ENCODE measurements at regions not wholly inside any gene's neighbourhood (a gene's known extent, or its start where the extent isn't known, plus 50 kb on each side); places are given as distances from the start of the nearest gene placed in this dataset.

DNA sequence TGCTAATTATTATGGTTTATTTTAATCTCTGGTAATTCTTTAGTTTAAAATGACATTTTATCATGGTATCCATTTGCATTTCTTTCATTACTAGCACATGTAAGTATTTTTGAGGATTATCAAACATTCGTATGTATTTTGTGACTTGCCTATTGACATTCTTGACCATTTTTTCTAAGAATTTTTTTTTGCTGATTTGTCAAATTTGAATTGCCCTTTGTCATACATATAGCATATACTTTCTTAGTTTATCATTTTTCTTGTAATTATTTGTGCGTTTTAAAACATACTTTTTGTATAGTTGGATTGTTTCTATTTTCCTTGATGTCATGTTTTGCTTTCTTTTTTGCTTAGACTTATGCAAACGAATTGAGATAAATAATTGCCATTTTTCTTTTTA lies 358.5 kb upstream of the RBMS3 start:
- TF ChIP-seq POLR2AphosphoS5 (IDR thresholded peaks at IDR 0.05; ENCODE audit: borderline replicate concordance, low read depth, low read length) (no peak), EZH2 (IDR thresholded peaks at IDR 0.05) (no peak), FOXP2 (optimal IDR thresholded peaks at IDR 0.05; ENCODE audit: control extremely low read depth, extremely low read length, insufficient read depth) (no peak)

All from SK-N-MC (cell line).